SK-N-SH (cell line): ENCODE measurements at regions not wholly inside any gene's neighbourhood (a gene's known extent, or its start where the extent isn't known, plus 50 kb on each side); places are given as distances from the start of the nearest gene placed in this dataset.

ENCODE experiments used
- CHD2 ChIP-seq: fragments of 150-350 bp; IDR thresholded peaks from 2 replicates; pipeline ENCODE4 v1.6.1; 2018; ENCODE audit warnings: low read length; ENCODE audit not compliant: partially characterized antibody
- ELF1 ChIP-seq: IDR thresholded peaks from 2 replicates; pipeline ENCODE4 v1.4.0; 2012
- EZH2phosphoT487 ChIP-seq: fragments of 200-600 bp; sonication (generic); IDR thresholded peaks from 2 replicates; pipeline ENCODE4 v1.6.1; 2017; ENCODE audit warnings: low read depth, mixed run types, mild to moderate bottlenecking, antibody characterized with exemption, moderate library complexity, borderline replicate concordance
- JUND ChIP-seq: IDR thresholded peaks from 2 replicates; pipeline ENCODE4 v1.4.0; 2012
- POLR2AphosphoS5 ChIP-seq: IDR thresholded peaks from 2 replicates; pipeline ENCODE4 v1.6.1; 2012; ENCODE audit warnings: low read depth, low read length
- RAD21 ChIP-seq: IDR thresholded peaks from 2 replicates; pipeline ENCODE4 v1.6.1; 2012; ENCODE audit warnings: mild to moderate bottlenecking, low read length
- RCOR1 ChIP-seq: fragments of 150-350 bp; IDR thresholded peaks from 2 replicates; pipeline ENCODE4 v1.6.1; 2017; ENCODE audit warnings: antibody characterized with exemption, low read length
- RFX5 ChIP-seq: IDR thresholded peaks from 2 replicates; pipeline ENCODE4 v1.6.1; 2012; ENCODE audit warnings: mild to moderate bottlenecking, improper control_type of control experiment, low read length
- TAF1 ChIP-seq: IDR thresholded peaks from 2 replicates; pipeline ENCODE4 v1.6.1; 2012; ENCODE audit warnings: low read depth, mild to moderate bottlenecking, low read length, moderate library complexity, borderline replicate concordance
- TEAD4 ChIP-seq: IDR thresholded peaks from 2 replicates; pipeline ENCODE4 v1.4.0; 2012; ENCODE audit warnings: mild to moderate bottlenecking, borderline replicate concordance; ENCODE audit not compliant: insufficient read depth
- TF ChIP-seq, protein P1 (sequence below): fragments of 200-600 bp; sonication (generic); IDR thresholded peaks from 2 replicates; pipeline ENCODE4 v1.6.1; 2017; ENCODE audit warnings: antibody characterized with exemption, mild to moderate bottlenecking, moderate library complexity
- TF ChIP-seq, protein P2 (sequence below): fragments of 150-350 bp; IDR thresholded peaks from 2 replicates; pipeline ENCODE4 v1.6.1; 2017; ENCODE audit warnings: antibody characterized with exemption, low read length, low read depth, borderline replicate concordance
- TF ChIP-seq, protein P3 (sequence below): IDR thresholded peaks from 2 replicates; pipeline ENCODE4 v1.4.0; 2012; ENCODE audit warnings: low read depth
- TF ChIP-seq, protein P4 (sequence below): IDR thresholded peaks from 2 replicates; pipeline ENCODE4 v1.4.0; 2012; ENCODE audit warnings: low read depth, borderline replicate concordance

DNA sequence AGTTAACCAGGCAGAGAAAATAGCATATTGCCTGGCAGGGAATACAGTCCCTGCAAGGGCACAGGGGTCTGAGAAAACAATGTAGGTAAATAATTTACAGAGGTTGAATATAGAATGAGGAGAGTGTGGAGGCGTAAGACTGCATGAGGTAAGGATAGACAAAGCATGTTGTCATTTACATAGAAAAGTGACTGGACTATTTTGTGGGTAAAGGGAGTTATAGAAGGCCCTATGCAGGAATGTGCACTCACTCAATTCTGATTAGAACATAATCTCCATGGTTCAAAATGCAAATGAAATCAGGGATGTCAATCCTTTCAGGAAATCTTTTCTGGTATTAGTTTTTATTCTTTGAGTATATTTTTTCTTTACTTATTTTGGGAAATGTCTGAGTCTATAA, 285.7 kb upstream of the SALL1 start:
- TF ChIP-seq, protein P1, sequence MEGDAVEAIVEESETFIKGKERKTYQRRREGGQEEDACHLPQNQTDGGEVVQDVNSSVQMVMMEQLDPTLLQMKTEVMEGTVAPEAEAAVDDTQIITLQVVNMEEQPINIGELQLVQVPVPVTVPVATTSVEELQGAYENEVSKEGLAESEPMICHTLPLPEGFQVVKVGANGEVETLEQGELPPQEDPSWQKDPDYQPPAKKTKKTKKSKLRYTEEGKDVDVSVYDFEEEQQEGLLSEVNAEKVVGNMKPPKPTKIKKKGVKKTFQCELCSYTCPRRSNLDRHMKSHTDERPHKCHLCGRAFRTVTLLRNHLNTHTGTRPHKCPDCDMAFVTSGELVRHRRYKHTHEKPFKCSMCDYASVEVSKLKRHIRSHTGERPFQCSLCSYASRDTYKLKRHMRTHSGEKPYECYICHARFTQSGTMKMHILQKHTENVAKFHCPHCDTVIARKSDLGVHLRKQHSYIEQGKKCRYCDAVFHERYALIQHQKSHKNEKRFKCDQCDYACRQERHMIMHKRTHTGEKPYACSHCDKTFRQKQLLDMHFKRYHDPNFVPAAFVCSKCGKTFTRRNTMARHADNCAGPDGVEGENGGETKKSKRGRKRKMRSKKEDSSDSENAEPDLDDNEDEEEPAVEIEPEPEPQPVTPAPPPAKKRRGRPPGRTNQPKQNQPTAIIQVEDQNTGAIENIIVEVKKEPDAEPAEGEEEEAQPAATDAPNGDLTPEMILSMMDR = no peak
- TF ChIP-seq POLR2AphosphoS5 (no peak), JUND (no peak), TAF1 (no peak), RCOR1 (no peak), RFX5 (no peak), CHD2 (no peak), RAD21 (no peak), TEAD4 (no peak), ELF1 (no peak), EZH2phosphoT487 (no peak)
- TF ChIP-seq, protein P2, sequence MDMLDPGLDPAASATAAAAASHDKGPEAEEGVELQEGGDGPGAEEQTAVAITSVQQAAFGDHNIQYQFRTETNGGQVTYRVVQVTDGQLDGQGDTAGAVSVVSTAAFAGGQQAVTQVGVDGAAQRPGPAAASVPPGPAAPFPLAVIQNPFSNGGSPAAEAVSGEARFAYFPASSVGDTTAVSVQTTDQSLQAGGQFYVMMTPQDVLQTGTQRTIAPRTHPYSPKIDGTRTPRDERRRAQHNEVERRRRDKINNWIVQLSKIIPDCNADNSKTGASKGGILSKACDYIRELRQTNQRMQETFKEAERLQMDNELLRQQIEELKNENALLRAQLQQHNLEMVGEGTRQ = no peak
- TF ChIP-seq, protein P3, sequence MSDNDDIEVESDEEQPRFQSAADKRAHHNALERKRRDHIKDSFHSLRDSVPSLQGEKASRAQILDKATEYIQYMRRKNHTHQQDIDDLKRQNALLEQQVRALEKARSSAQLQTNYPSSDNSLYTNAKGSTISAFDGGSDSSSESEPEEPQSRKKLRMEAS = no peak
- TF ChIP-seq, protein P4, sequence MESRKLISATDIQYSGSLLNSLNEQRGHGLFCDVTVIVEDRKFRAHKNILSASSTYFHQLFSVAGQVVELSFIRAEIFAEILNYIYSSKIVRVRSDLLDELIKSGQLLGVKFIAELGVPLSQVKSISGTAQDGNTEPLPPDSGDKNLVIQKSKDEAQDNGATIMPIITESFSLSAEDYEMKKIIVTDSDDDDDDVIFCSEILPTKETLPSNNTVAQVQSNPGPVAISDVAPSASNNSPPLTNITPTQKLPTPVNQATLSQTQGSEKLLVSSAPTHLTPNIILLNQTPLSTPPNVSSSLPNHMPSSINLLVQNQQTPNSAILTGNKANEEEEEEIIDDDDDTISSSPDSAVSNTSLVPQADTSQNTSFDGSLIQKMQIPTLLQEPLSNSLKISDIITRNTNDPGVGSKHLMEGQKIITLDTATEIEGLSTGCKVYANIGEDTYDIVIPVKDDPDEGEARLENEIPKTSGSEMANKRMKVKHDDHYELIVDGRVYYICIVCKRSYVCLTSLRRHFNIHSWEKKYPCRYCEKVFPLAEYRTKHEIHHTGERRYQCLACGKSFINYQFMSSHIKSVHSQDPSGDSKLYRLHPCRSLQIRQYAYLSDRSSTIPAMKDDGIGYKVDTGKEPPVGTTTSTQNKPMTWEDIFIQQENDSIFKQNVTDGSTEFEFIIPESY = no peak
